ENCODE measurements at regions not wholly inside any gene's neighbourhood (a gene's known extent, or its start where the extent isn't known, plus 50 kb on each side); places are given as distances from the start of the nearest gene placed in this dataset.
A peak's percentile ranks its signal among the peaks of the same experiment; 100 is the strongest.

GRCh38 chr6:132161283-132161682, 210.1 kb upstream of the CCN2 start:
- H3K36me3 ChIP-seq (replicated peaks in 1 of 2; ENCODE audit: control insufficient read depth in 1 of 2, insufficient read depth in 2 of 2, low read length in 2 of 2), result no peaks in the 10 kb centered on the region
- H3K4me2 ChIP-seq (ENCODE audit: low read depth, low read length), result no peak overlapping the region
- no TSS peak for BruUV-seq (replicated peaks)
- H3K4me1 ChIP-seq (ENCODE audit: insufficient read depth, low read length), result peaks cover 7% of the 10 kb centered on the region; the same call in 1 of the 2 replicates
- H2AFZ ChIP-seq (ENCODE audit: low read length), result no peak overlapping the region
- H3K9me3 ChIP-seq (ENCODE audit: low read length), result 0 out of 2 replicates have a peak, but pooled peaks cover 3% of the 10 kb centered on the region
- no peaks in the 10 kb centered on the region for H4K20me1 ChIP-seq (ENCODE audit: insufficient read depth, low read length)
- CTCF ChIA-PET (ENCODE audit: low intra/inter-chr PET ratio, low total read pairs), result interaction anchor here (0.7 to 5.0 kb wide), 5 partner anchors 57 to 246 kb away, joined by 3 to 85 read pairs (median 5); partner anchors contain the start of gene CCN2
- no peak overlapping the region for H3K27ac ChIP-seq (ENCODE audit: extremely low read length, insufficient read depth, low read length)
- ATAC-seq (peak; percentile 86), DNase-seq (ENCODE audit: low spot score) (peak; percentile 45), FAIRE-seq (peak; percentile 79)
- no peaks in the 10 kb centered on the region for H3K79me2 ChIP-seq (ENCODE audit: insufficient read depth, low read length)
- intact Hi-C loops (cut with micrococcal nuclease; ENCODE audit: unreplicated experiment), result loop anchor here (1.0 to 5.0 kb wide), 6 partner anchors 56 to 236 kb away; no protein-coding TSS in a partner anchor
- no peaks in the 10 kb centered on the region for H3K27me3 ChIP-seq (ENCODE audit: control insufficient read depth in 1 of 2, insufficient read depth in 2 of 2, low read length in 2 of 2)
- no peak overlapping the region for H3K4me3 ChIP-seq (replicated peaks in 1 of 3; ENCODE audit: insufficient read depth in 1 of 3, low read depth in 2 of 3, low read length in 3 of 3)
- H3K9ac ChIP-seq (ENCODE audit: insufficient read depth, low read depth, low read length), result no peak overlapping the region
- WGBS (ENCODE audit: low lambda C conversion rate), result 5% methylated on average over 3 of the region's 3 CpGs
- in situ Hi-C loops (cut with HindIII; ENCODE audit: extremely low pct_ligation_motif_present, low pct_unique_long_range_greater_than_20kb), result loop anchor here (5.0 to 10.0 kb wide), 2 partner anchors 206 to 234 kb away; partner anchors contain the start of gene CCN2
- POLR2A ChIA-PET, result no interaction called here
- no peak for TF ChIP-seq TMF1 (CRISPR knock-in tag; IDR thresholded peaks at IDR 0.05; ENCODE audit: low read depth)
- TF ChIP-seq TCF12 (IDR thresholded peaks at IDR 0.05), result no peak
- TF ChIP-seq TCF12 (CRISPR knock-in tag; IDR thresholded peaks at IDR 0.05), result no peak
- no peak for TF ChIP-seq THAP9 (CRISPR knock-in tag; IDR thresholded peaks at IDR 0.05; ENCODE audit: borderline replicate concordance)
- no peak for TF ChIP-seq ZSCAN31 (CRISPR knock-in tag; IDR thresholded peaks at IDR 0.05; ENCODE audit: low read depth)
- TF ChIP-seq KLF16 (CRISPR knock-in tag; IDR thresholded peaks at IDR 0.05), result peak in 1 of 2 experiments; percentile 27; a peak in 1 of 4 replicates
- TF ChIP-seq GABPB1 (CRISPR knock-in tag; IDR thresholded peaks at IDR 0.05), result no peak
- TF ChIP-seq ZNF615 (CRISPR knock-in tag; IDR thresholded peaks at IDR 0.05; ENCODE audit: borderline replicate concordance), result no peak
- 0 out of 2 replicates have a peak, but pooled peaks have one; percentile 23 for TF ChIP-seq ARID3A (IDR thresholded peaks at IDR 0.05; ENCODE audit: low read depth, low read length)
- TF ChIP-seq BRF2 (CRISPR knock-in tag; IDR thresholded peaks at IDR 0.05), result peak; percentile 68; the same call in 1 of the 2 replicates
- no peak for TF ChIP-seq XRCC5 (optimal IDR thresholded peaks at IDR 0.05; ENCODE audit: low read length)
- peak; percentile 78; the same call in 1 of the 2 replicates for TF ChIP-seq SNAPC2 (CRISPR knock-in tag; IDR thresholded peaks at IDR 0.05)
- TF ChIP-seq ZNF432 (CRISPR knock-in tag; IDR thresholded peaks at IDR 0.05; ENCODE audit: borderline replicate concordance), result no peak
- TF ChIP-seq ZBTB33 (CRISPR knock-in tag; IDR thresholded peaks at IDR 0.05), result no peak
- no peak for TF ChIP-seq ZNF329 (CRISPR knock-in tag; IDR thresholded peaks at IDR 0.05; ENCODE audit: low read depth)
- peak; percentile 43; the same call in 1 of the 2 replicates for TF ChIP-seq IRF2 (CRISPR knock-in tag; IDR thresholded peaks at IDR 0.05)
- TF ChIP-seq ZNF740 (CRISPR knock-in tag; IDR thresholded peaks at IDR 0.05), result peak; percentile 51; the same call in 1 of the 2 replicates

All from HepG2 (cell line).